AG09319 (cell line): ENCODE measurements at regions not wholly inside any gene's neighbourhood (a gene's known extent, or its start where the extent isn't known, plus 50 kb on each side); places are given as distances from the start of the nearest gene placed in this dataset.

Experiments
- DNase-seq: peaks from one replicate; pipeline ENCODE4 v3.0.0-alpha.2; 2010; ENCODE audit warnings: low read depth; ENCODE audit errors: extremely low read depth
- TF ChIP-seq, protein P1 (sequence below): IDR thresholded peaks from 2 replicates; pipeline ENCODE4 v1.5.1; 2011; ENCODE audit warnings: low read depth, mild to moderate bottlenecking, inconsistent platforms, low read length, moderate library complexity

DNA sequence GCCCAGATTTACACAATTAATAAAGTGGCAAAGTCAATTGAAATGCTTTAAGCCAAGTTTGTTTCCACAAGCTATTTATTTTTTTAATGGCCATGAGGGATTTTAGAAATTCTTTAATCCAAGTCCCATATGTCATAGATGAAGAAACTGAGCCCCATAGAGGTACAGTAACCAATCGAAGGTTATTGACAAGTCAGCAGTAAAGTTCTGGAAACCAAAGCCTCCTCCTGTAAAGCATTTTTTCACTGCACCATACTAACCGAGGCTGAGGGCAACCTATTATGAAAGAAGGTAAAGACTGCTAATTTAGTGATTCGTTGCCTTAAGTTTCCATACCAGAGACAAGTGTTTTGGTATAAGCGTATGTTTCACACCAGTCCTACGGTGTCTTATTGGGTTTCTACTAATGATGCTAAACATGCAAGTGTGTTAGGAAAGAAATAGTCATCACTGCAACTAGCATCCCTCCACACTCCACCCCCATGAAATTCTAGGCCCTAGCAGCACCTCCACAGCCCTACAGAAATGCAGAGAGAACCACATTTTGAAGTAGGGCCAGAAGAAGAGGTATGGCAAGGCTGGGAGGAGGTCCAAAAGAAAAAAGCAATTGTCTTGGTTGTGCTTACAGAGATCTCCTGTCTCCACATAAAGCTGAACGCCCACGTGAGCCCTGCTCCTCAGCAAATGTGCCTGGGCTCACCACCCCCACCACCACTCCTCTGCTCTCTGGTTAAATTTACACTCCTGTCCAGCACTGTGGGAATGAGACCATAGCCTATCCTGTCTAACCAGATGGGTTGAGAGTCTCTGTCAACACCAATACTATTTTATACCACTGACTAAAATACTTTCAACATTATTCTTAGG, 271.1 kb upstream of the G2E3 start:
- TF ChIP-seq, protein P1, sequence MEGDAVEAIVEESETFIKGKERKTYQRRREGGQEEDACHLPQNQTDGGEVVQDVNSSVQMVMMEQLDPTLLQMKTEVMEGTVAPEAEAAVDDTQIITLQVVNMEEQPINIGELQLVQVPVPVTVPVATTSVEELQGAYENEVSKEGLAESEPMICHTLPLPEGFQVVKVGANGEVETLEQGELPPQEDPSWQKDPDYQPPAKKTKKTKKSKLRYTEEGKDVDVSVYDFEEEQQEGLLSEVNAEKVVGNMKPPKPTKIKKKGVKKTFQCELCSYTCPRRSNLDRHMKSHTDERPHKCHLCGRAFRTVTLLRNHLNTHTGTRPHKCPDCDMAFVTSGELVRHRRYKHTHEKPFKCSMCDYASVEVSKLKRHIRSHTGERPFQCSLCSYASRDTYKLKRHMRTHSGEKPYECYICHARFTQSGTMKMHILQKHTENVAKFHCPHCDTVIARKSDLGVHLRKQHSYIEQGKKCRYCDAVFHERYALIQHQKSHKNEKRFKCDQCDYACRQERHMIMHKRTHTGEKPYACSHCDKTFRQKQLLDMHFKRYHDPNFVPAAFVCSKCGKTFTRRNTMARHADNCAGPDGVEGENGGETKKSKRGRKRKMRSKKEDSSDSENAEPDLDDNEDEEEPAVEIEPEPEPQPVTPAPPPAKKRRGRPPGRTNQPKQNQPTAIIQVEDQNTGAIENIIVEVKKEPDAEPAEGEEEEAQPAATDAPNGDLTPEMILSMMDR: no peak
- DNase-seq: no peak

- TF ChIP-seq, protein P1: no peak
- DNase-seq: no peak
Measured at GRCh38 chr14:30290001-30290400, 269.0 kb upstream of the G2E3 start.

- DNase-seq: peak; percentile 16
- TF ChIP-seq, protein P1: no peak
Measured at GRCh38 chr14:30291216-30291615, 267.7 kb upstream of the G2E3 start.

DNA sequence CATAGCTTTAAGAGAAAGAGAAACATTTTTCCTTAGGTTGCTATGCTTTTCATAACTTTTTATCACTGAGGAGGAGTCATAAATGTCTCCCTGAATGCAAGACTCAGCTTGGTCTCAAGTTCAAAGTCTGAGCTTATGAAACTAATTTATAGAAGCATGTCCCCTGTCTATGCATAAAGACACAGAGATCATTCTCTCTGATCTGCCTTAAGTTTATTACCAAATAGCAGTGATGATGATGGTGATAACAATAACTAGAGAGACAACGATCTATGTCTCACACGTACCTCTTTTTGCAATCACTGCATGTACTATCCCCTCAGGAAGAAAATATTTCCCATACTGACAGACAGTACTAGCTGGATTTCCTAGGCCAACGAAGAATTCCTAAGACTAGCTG, 266.4 kb upstream of the G2E3 start:
- DNase-seq: no peak
- TF ChIP-seq, protein P1: no peak

DNA sequence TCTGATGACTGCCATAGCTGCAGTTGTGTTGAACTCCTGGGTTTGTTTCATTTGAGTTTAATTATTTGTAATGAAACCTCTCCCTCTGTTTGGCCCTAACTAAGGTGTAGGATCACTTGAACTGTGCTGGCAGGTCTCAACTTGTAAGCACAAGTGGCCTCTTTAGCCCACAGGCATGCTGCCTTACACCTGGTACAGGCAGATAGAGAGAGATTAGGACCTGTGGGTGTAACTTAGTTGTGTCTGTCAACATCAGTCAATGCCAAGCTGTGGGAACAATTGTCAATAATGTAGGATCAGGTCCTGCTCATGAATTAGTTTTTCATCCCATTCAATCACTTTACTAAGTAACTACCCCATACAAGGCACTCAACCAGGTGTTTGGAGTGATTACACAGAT, 263.0 kb upstream of the G2E3 start:
- TF ChIP-seq, protein P1: no peak
- DNase-seq: no peak

DNA sequence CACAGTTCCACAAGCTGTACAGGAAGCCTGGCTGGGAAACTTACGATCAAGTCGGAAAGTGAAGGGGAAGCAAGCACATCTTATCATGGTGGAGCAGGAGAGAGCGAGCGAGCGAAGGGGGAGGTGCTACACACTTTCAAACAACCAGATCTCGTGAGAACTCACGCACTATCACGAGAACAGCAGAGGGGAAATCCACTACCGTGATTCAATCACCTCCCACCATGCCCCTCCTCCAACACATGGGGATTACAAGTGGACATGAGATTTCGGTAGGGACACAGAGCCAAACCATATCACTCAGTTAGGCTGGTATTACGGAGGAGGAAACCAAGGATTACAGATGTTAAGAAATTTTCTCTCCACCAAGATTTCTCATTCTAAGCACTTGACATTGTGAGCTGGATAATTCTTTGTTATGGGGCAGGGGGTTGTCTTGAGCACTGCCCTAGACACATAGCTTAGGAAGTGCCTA, 262.0 kb upstream of the G2E3 start:
- no peak for DNase-seq
- TF ChIP-seq, protein P1: no peak
